Transverse colon (tissue), 4 donors: ENCODE measurements at regions not wholly inside any gene's neighbourhood (a gene's known extent, or its start where the extent isn't known, plus 50 kb on each side); places are given as distances from the start of the nearest gene placed in this dataset.

Experiments used
- DNase-seq: peaks from one replicate; pipeline ENCODE4 v3.0.0-alpha.2; 2019
- H3K27ac ChIP-seq, 4 donors: fragments of 200-600 bp; sonication (generic); 2 replicates each; pipeline ENCODE4 v1.5.1; 2016 to 2018; ENCODE audit warnings: inconsistent platforms in 4 of 4
- H3K27me3 ChIP-seq: fragments of 200-600 bp; sonication (generic); 2 replicates; pipeline ENCODE4 v1.5.1; 2017; ENCODE audit warnings: inconsistent platforms
- H3K36me3 ChIP-seq, 4 donors: fragments of 200-600 bp; sonication (generic); 2 replicates each; pipeline ENCODE4 v1.5.1; 2017 to 2019; ENCODE audit warnings: inconsistent platforms in 4 of 4
- H3K4me1 ChIP-seq, 4 donors: fragments of 200-600 bp; sonication (generic); 2 replicates each; pipeline ENCODE4 v1.5.1; 2017 to 2020; ENCODE audit warnings: inconsistent platforms in 4 of 4
- H3K4me3 ChIP-seq, 4 donors: fragments of 200-600 bp; sonication (generic); 1 replicate in 1 of 4; 2 replicates in 3 of 4; pipeline versions ENCODE4 v1.5.1 to v1.6.1; 2017 to 2019; ENCODE audit warnings: inconsistent platforms in 4 of 4
- H3K9me3 ChIP-seq, 2 donors: fragments of 200-600 bp; sonication (generic); 2 replicates each; pipeline ENCODE4 v1.5.1; 2017 to 2019; ENCODE audit warnings: inconsistent platforms in 2 of 2
- CTCF ChIP-seq, 5 experiments: fragments of 200-600 bp in 3 of 5; fragments of 450-650 bp in 2 of 5; sonication (generic) in 3 of 5; IDR thresholded peaks; 1 replicate in 2 of 5; 2 replicates in 3 of 5; pipeline ENCODE4 v1.5.1; 2016 to 2017; ENCODE audit warnings: antibody characterized with exemption in 5 of 5, inconsistent platforms in 3 of 5, mild to moderate bottlenecking in 2 of 5, moderate library complexity in 1 of 5
- EP300 ChIP-seq: sonication (generic); formaldehyde crosslinking; IDR thresholded peaks from one replicate; pipeline ENCODE4 v1.6.1; 2017; ENCODE audit warnings: antibody characterized with exemption, low read depth
- POLR2A ChIP-seq: fragments of 450-650 bp; IDR thresholded peaks from one replicate; pipeline ENCODE4 v1.6.1; 2016; ENCODE audit warnings: antibody characterized with exemption, mild to moderate bottlenecking, moderate library complexity
- POLR2AphosphoS5 ChIP-seq, 3 donors: sonication (generic); formaldehyde crosslinking; IDR thresholded peaks; one replicate each; pipeline ENCODE4 v1.6.1; 2016; ENCODE audit warnings: antibody characterized with exemption in 3 of 3
- WGBS, 2 donors: methylation state at CpG; one replicate each; pipeline ENCODE4 v1.1.5; 2018; ENCODE audit warnings: low coverage in 1 of 2; 5-methylcytosine and 5-hydroxymethylcytosine counted together
- in situ Hi-C, 4 donors: fragments of 200-750 bp; cut with MboI; loops; one replicate each; pipeline versions ENCODE4 v1.15.0 to v1.15.1; 2017; ENCODE audit warnings: low sequenced_read_pairs in 3 of 4, low pct_ligation_motif_present in 1 of 4, low pct_unique_long_range_greater_than_20kb in 1 of 4
- intact Hi-C: fragments of 100-400 bp; cut with DNase I; formaldehyde crosslinking; loops from one replicate; pipeline ENCODE4 v1.15.1; 2023; ENCODE audit warnings: low total_unique reads

- no peaks in the 10 kb centered on the region for H3K27me3 ChIP-seq
- in situ Hi-C loops, result no loop called here
- intact Hi-C loops, result no loop called here
- H3K27ac ChIP-seq, result no peak overlapping the region
- H3K4me1 ChIP-seq, result no peaks in the 10 kb centered on the region
- no peak for DNase-seq
- H3K36me3 ChIP-seq, result no peaks in the 10 kb centered on the region
- no peak for TF ChIP-seq POLR2AphosphoS5 (IDR thresholded peaks at IDR 0.05)
- no peak overlapping the region for H3K4me3 ChIP-seq
- H3K9me3 ChIP-seq, result no peaks in the 10 kb centered on the region
- WGBS, 2 donors, result 82 to 95% methylated on average over 2 of the region's 2 CpGs
Measured at GRCh38 chr12:85616201-85616600, 220.0 kb downstream of the RASSF9 start.

GRCh38 chr12:85617307-85618091, 218.7 kb downstream of the RASSF9 start:
- 51 to 63% methylated on average over 3 of the region's 3 CpGs for WGBS, 2 donors
- in situ Hi-C loops, result no loop called here

GRCh38 chr12:85621041-85621440, 215.2 kb downstream of the RASSF9 start:
- intact Hi-C loops, result no loop called here
- H3K27me3 ChIP-seq, result no peaks in the 10 kb centered on the region

More at GRCh38 chr12:85617307-85618091, 218.7 kb downstream of the RASSF9 start:
- Histone ChIP-seq H3K27ac (no peak overlapping the region), H3K27me3 (no peaks in the 10 kb centered on the region), H3K36me3 (no peaks in the 10 kb centered on the region), H3K9me3 (no peaks in the 10 kb centered on the region), H3K4me1 (no peaks in the 10 kb centered on the region), H3K4me3 (no peak overlapping the region)
- DNase-seq, result no peak
- TF ChIP-seq EP300 (no peak), POLR2AphosphoS5 (IDR thresholded peaks at IDR 0.05) (no peak), POLR2A (no peak), CTCF (IDR thresholded peaks at IDR 0.05) (no peak)
- intact Hi-C loops, result no loop called here

GRCh38 chr12:85623763-85624162, 212.4 kb downstream of the RASSF9 start:
- no peak for DNase-seq
- TF ChIP-seq EP300 (no peak), POLR2AphosphoS5 (IDR thresholded peaks at IDR 0.05) (no peak), POLR2A (no peak), CTCF (IDR thresholded peaks at IDR 0.05) (no peak)
- H3K9me3 ChIP-seq, result no peaks in the 10 kb centered on the region
- H3K4me3 ChIP-seq, result no peak overlapping the region
- no peaks in the 10 kb centered on the region for H3K36me3 ChIP-seq
- 88 to 90% methylated on average over 2 of the region's 2 CpGs for WGBS, 2 donors
- H3K4me1 ChIP-seq, result no peaks in the 10 kb centered on the region
- in situ Hi-C loops (no loop called here), intact Hi-C loops (no loop called here)
- H3K27ac ChIP-seq, result no peak overlapping the region
- H3K27me3 ChIP-seq, result no peaks in the 10 kb centered on the region

More at GRCh38 chr12:85621041-85621440, 215.2 kb downstream of the RASSF9 start:
- DNase-seq, result no peak
- TF ChIP-seq EP300 (no peak), POLR2A (no peak)
- Histone ChIP-seq H3K9me3 (no peaks in the 10 kb centered on the region), H3K27ac (no peak overlapping the region), H3K36me3 (no peaks in the 10 kb centered on the region), H3K4me3 (no peak overlapping the region), H3K4me1 (no peaks in the 10 kb centered on the region)
- 73 to 74% methylated on average over 2 of the region's 2 CpGs for WGBS, 2 donors
- in situ Hi-C loops, result no loop called here

GRCh38 chr12:85625467-85625866, 210.7 kb downstream of the RASSF9 start:
- H3K9me3 ChIP-seq, result no peaks in the 10 kb centered on the region
- no peak overlapping the region for H3K27ac ChIP-seq
- WGBS, 2 donors, result 75% methylated on average over 2 of the region's 2 CpGs
- DNase-seq, result no peak
- TF ChIP-seq CTCF (IDR thresholded peaks at IDR 0.05) (no peak), POLR2A (no peak), POLR2AphosphoS5 (IDR thresholded peaks at IDR 0.05) (no peak), EP300 (no peak)
- intact Hi-C loops (no loop called here), in situ Hi-C loops (no loop called here)
- H3K4me1 ChIP-seq, result no peaks in the 10 kb centered on the region
- H3K27me3 ChIP-seq, result no peaks in the 10 kb centered on the region
- no peak overlapping the region for H3K4me3 ChIP-seq
- H3K36me3 ChIP-seq, result no peaks in the 10 kb centered on the region
